Colonic mucosa (tissue), 4 donors: ENCODE measurements at regions not wholly inside any gene's neighbourhood (a gene's known extent, or its start where the extent isn't known, plus 50 kb on each side); places are given as distances from the start of the nearest gene placed in this dataset.

Experiments used
- DNase-seq: peaks from one replicate; pipeline ENCODE4 v3.0.0-alpha.2; 2020
- H3K27ac ChIP-seq: fragments of 200-600 bp; one replicate; pipeline ENCODE4 v1.8.0; 2021
- H3K27me3 ChIP-seq: fragments of 200-600 bp; one replicate; pipeline ENCODE4 v1.8.0; 2021
- H3K36me3 ChIP-seq: fragments of 200-600 bp; one replicate; pipeline ENCODE4 v1.8.0; 2021
- H3K4me1 ChIP-seq: fragments of 200-600 bp; one replicate; pipeline ENCODE4 v1.8.0; 2021; ENCODE audit warnings: mild to moderate bottlenecking
- H3K4me3 ChIP-seq: fragments of 200-600 bp; one replicate; pipeline ENCODE4 v1.8.0; 2021
- H3K9ac ChIP-seq, 2 donors: one replicate each; pipeline ENCODE4 v1.7.0; 2013; ENCODE audit warnings: control low read depth in 2 of 2, low read depth in 2 of 2, low read length in 2 of 2
- H3K9me3 ChIP-seq: fragments of 200-600 bp; one replicate; pipeline ENCODE4 v1.8.0; 2021
- CTCF ChIP-seq: fragments of 200-600 bp; IDR thresholded peaks from one replicate; pipeline ENCODE4 v1.8.0; 2022; ENCODE audit warnings: antibody characterized with exemption, mild to moderate bottlenecking
- intact Hi-C: fragments of 100-400 bp; cut with DNase I; formaldehyde crosslinking; loops from one replicate; pipeline ENCODE4 v1.14.1; 2022
- donor health status: healthy.
- donor health status: DM: no; HTN: no; CAD: no.
- donor health status: DM: no; HTN: no; CAD: no.

- no peaks in the 10 kb centered on the region for H3K4me1 ChIP-seq
- H3K36me3 ChIP-seq, result no peaks in the 10 kb centered on the region
- TF ChIP-seq CTCF, result no peak
- no peaks in the 10 kb centered on the region for H3K27me3 ChIP-seq
- no peak for DNase-seq
- H3K9ac ChIP-seq, result no peak overlapping the region
- H3K9me3 ChIP-seq, result no peaks in the 10 kb centered on the region
- H3K27ac ChIP-seq, result no peak overlapping the region
- H3K4me3 ChIP-seq, result no peak overlapping the region
- intact Hi-C loops, result no loop called here
These were observed 161.3 kb upstream of the MAGEB18 start for GRCh38 chrX:25976683-25977310.

- TF ChIP-seq CTCF, result no peak
- H3K4me3 ChIP-seq, result no peak overlapping the region
- H3K36me3 ChIP-seq, result no peaks in the 10 kb centered on the region
- no peak overlapping the region for H3K9ac ChIP-seq
- no peaks in the 10 kb centered on the region for H3K4me1 ChIP-seq
- no peaks in the 10 kb centered on the region for H3K9me3 ChIP-seq
- no peak for DNase-seq
- H3K27ac ChIP-seq, result no peak overlapping the region
- intact Hi-C loops, result no loop called here
- H3K27me3 ChIP-seq, result no peaks in the 10 kb centered on the region
These were observed 139.5 kb upstream of the MAGEB18 start for GRCh38 chrX:25998687-25999086.

GRCh38 chrX:26007462-26007861 is 130.7 kb upstream of the MAGEB18 start:
- Histone ChIP-seq H3K9me3 (no peaks in the 10 kb centered on the region), H3K27me3 (no peaks in the 10 kb centered on the region), H3K36me3 (no peaks in the 10 kb centered on the region), H3K4me1 (no peaks in the 10 kb centered on the region), H3K27ac (no peak overlapping the region), H3K4me3 (no peak overlapping the region), H3K9ac (no peak overlapping the region)
- no peak for TF ChIP-seq CTCF
- DNase-seq, result no peak
- intact Hi-C loops, result no loop called here

- H3K9me3 ChIP-seq, result no peaks in the 10 kb centered on the region
- no peak for DNase-seq
- no peaks in the 10 kb centered on the region for H3K36me3 ChIP-seq
- no peak overlapping the region for H3K4me3 ChIP-seq
- no peaks in the 10 kb centered on the region for H3K4me1 ChIP-seq
- intact Hi-C loops, result no loop called here
- H3K27ac ChIP-seq, result no peak overlapping the region
- no peak for TF ChIP-seq CTCF
- no peaks in the 10 kb centered on the region for H3K27me3 ChIP-seq
- no peak overlapping the region for H3K9ac ChIP-seq
These were observed 130.1 kb upstream of the MAGEB18 start for GRCh38 chrX:26008042-26008441.

- H3K4me3 ChIP-seq, result no peak overlapping the region
- no peak for DNase-seq
- H3K9ac ChIP-seq, result no peak overlapping the region
- H3K4me1 ChIP-seq, result no peaks in the 10 kb centered on the region
- intact Hi-C loops, result no loop called here
- TF ChIP-seq CTCF, result no peak
- no peaks in the 10 kb centered on the region for H3K27me3 ChIP-seq
- H3K27ac ChIP-seq, result no peak overlapping the region
- H3K36me3 ChIP-seq, result no peaks in the 10 kb centered on the region
- H3K9me3 ChIP-seq, result no peaks in the 10 kb centered on the region
These were observed 129.5 kb upstream of the MAGEB18 start for GRCh38 chrX:26008691-26009090.
